HL-60 (cell line): ENCODE measurements at regions not wholly inside any gene's neighbourhood (a gene's known extent, or its start where the extent isn't known, plus 50 kb on each side); places are given as distances from the start of the nearest gene placed in this dataset.

Source experiments
- CTCF ChIP-seq: IDR thresholded peaks from one replicate; pipeline ENCODE4 v1.5.1; 2011; ENCODE audit warnings: low read length, control low read depth, inconsistent platforms; ENCODE audit not compliant: insufficient read depth
- GABPA ChIP-seq: IDR thresholded peaks from 2 replicates; pipeline ENCODE4 v1.6.1; 2012; ENCODE audit warnings: low read depth
- POLR2AphosphoS5 ChIP-seq: IDR thresholded peaks from 2 replicates; pipeline ENCODE4 v1.6.1; 2012; ENCODE audit warnings: low read depth
- SPI1 ChIP-seq: IDR thresholded peaks from 2 replicates; pipeline ENCODE4 v1.6.1; 2012; ENCODE audit warnings: low read depth, mild to moderate bottlenecking, borderline replicate concordance

- TF ChIP-seq CTCF (no peak), POLR2AphosphoS5 (no peak), SPI1 (no peak), GABPA (no peak)
Measured at GRCh38 chr2:83376731-83377130, 1082.3 kb downstream of the SUCLG1 start.
